Mesendoderm (in vitro differentiated cells): ENCODE measurements at regions not wholly inside any gene's neighbourhood (a gene's known extent, or its start where the extent isn't known, plus 50 kb on each side); places are given as distances from the start of the nearest gene placed in this dataset. TPM values are rescaled to one million over a fixed set of nuclear protein-coding genes. Genes with fewer than 3 reads are reported as not detected.

Source experiments
- small RNA-seq: library from polyadenylated mRNA; stranded (forward); fragments of <200 nt; extraction: miRNeasy Mini kit (QIAGEN cat#:217004); gene quantifications from one replicate; pipeline ENCODE3, GENCODE V24; 2013; ENCODE audit not compliant: insufficient read depth

Small RNA genes in the stretch of these regions (small RNA-seq; reads per million reads assigned to genes)
- gene AC091849.1: not detected
- gene MIR4277: not detected
